GM18517 (cell line): ENCODE measurements at regions not wholly inside any gene's neighbourhood (a gene's known extent, or its start where the extent isn't known, plus 50 kb on each side); places are given as distances from the start of the nearest gene placed in this dataset.
"Not testable (repeated sequence)": the region's sequence is repeated elsewhere in the genome, so short reads cannot be mapped to it uniquely, and the experiment has no call there.

ENCODE experiments used
- ATAC-seq: cut with Tn5 transposase; IDR thresholded peaks from one replicate; pipeline ENCODE4 v1.9.1; 2021; ENCODE audit warnings: mild to moderate bottlenecking, moderate library complexity; ENCODE audit not compliant: unreplicated experiment

DNA sequence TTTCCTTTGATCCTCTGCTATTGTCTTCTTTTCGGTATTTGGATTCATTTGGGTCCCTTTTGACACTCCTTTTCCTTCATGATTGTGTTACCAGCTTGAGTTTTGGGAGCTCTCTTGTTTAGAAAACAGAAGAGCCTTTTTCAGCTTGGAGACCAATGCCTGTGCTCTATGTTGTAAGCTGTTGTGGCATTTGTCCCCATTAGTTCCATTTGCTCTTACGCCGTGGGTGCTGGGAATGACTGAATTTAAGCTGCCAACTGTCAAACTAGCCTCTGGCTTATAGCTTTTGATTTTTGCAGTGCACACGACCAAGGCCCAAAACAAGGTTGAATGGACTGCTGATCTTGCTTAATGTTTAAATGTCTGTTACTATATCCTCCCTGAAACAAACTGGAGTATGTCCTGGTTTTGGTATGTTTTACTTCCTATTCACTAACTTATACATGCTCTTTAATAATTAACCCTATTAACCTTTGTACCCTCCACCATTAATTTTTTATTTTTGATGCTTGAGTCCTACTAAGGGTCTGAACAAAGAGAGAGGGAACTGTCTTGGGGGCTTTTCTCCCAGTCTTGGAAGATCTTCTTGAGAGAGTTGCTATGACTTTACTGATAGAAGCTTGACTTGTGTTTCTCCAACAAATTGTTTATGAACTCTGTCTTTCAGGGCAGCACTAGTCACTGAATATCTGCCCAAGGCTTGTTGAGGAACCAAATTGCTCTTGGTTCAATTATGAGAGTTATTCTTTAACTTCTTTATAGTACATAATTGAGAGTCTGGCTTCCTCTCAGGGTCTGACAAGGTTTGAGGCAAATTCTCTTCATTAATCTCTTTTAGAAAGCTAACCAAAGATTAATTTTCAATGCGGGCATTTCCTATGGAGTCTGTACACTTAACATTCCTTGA lies 100.3 kb upstream of the SIRPG start:
- no peak for ATAC-seq

DNA sequence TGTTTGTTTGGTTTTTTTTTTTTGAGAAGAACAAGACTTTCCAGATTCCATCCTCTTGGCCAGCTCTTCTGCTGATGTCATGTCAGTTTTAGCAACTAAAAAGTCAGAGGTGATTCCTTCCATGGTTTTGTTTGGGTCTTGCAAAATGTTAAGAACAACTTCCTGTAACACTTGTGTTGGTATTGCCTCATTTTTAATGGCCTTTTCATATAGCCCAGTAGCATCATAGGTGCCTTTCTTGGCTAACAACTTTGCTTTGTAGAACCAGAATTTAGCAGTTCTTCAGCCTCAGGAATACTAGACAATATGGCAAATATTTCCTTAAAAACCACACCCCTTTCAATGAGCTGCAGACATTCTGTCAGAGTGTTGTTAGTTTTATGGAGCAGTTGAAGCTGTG lies 99.5 kb upstream of the SIRPG start:
- no peak for ATAC-seq

DNA sequence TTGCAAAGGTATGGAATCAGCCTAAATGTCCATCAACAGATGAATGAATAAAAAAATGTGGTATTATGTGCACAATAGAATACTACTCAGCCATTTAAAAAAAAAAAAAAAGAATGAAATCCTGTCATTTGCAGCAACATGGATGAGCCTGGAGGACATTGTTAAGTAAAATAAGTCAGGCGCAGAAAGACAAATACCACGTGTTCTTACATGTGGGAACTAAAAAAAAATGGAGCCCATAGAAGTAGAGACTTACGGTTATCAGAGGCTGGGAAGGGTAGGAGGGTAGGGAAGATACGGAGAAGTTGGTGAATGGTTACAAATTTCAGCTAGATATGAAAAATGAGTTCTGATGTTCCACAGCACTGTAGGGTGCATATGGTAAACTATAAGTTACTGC lies 97.2 kb upstream of the SIRPG start:
- ATAC-seq: no peak

DNA sequence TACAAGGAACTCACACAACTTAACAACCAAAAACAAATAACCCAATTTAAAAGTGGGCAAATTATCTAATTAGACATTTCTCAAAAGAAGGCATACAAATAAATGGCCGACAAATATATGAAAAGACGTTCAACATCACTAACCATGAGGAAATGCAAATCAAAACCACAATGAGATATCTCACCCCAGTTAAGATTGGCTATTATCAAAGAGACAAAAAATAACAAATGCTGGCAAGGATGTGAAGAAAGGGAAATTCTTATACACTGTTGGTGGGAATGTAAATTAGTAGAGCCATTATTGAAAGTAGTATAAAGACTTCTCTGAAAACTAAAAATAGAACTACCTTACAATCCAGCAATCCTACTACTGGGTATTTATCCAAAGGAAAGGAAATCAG lies 96.7 kb upstream of the SIRPG start:
- no peak for ATAC-seq

DNA sequence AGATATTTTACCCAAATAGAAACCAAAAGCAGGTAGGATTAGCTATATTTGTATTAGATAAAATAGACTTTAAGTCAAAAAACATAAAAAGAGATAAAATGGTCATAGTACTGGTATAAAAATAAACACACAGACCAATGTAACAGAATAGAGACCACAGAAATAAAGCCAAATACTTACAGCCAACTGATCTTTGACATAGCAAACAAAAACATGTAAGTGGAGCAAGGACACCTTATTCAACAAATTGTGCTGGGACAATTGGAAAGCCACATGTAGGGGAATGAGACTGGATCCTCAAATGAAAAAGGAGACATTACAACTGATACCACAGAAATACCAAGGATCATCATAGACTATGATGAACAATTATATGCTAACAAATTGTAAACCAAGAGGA lies 94.5 kb upstream of the SIRPG start:
- no peak for ATAC-seq

DNA sequence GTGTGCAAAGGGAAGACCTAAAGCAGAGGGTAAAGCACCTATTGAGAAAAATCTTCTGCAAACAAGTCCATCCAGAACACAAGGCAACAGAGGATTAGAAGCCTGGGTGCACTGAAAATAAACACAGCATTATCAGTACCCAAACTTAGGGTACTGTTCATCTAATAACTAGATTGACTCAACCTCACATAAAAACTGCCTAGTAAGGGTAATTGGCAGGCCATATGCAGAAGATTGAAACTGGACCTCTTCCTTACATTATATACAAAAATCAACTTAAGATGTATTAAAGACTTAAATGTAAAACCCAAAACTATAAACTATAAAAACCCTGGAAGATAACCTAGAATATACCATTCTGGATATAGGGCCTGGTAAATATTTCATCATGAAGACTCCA lies 91.2 kb upstream of the SIRPG start:
- no peak for ATAC-seq

DNA sequence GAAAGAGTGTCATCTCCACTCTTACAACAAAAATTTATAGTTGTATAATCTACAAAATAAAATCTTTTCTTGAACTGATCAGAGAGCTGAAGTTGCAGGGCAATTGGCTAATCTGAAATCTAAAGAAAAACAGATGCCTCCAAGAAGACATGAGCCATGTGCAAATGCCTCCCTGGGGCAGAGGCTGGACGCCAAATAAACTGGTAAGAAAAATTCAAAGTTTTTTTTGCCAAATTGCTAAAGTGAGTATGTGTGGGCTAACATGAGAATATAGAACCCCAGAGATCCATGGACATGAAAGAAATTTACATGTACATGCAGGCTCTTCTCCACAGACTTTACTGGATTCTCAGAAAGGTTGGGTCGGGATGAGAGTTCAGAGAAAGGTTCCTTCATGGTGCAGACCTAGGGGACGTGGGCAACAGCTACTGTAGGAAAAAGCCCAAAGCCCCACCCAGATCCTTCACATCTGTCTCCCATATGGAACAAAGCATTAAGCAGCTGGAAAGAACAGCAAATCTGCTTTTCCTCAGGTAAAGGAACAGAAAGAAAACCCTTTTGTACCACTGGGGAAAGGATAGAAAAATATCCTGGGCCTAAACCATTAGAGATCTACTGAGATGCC lies 90.5 kb upstream of the SIRPG start:
- no peak for ATAC-seq

DNA sequence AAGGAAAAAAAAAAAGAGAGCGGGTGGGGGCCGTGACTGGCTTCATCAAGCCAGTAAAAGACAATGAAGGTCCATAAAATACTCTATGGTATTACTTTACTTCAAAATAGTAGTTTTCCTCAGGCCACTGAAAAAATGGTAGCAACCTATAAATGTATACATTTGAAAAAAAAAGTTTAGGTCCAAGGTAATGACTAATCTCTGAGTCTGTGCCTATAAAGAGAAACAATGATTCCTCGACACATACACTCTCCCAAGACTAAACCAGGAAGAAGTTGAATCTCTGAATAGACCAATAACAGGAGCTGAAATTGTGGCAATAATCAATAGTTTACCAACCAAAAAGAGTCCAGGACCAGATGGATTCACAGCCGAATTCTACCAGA lies 84.5 kb upstream of the SIRPG start:
- not testable (repeated sequence) for ATAC-seq

DNA sequence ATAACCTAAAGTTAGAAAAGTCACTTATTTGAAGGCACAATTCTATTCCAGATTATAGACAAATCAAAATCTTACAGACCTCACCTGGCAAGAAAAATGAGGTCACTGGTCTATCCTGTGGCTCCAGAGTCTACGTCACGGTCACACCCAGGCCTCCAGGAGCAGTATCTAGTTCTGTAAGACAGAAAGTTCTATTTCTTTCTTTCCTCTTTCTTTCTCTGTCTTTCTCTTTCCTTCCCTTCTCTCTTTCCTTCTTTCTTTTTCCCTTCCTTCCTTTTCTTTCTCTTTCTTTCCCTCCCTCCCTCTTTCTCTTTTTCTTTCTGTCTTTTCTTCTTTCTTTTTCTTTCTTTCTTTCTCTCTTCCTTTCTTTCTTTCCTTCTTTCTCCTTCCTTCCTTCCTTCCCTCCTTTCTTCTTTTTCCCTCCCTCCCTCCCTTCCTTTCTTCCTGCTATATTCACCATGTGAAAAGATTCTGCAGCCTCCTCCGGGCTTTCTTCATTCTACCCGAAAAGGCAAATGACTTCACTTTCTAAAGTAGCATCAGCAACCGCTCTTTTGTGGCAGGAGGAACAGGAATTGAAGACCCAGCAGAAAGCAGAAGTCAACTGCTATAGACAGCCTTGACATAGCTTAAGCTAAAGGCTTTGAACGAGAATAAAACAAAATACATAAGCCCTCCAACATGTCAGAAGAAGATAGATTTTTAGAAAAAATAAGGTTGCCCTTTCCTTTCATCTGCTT lies 83.9 kb upstream of the SIRPG start:
- no peak for ATAC-seq

DNA sequence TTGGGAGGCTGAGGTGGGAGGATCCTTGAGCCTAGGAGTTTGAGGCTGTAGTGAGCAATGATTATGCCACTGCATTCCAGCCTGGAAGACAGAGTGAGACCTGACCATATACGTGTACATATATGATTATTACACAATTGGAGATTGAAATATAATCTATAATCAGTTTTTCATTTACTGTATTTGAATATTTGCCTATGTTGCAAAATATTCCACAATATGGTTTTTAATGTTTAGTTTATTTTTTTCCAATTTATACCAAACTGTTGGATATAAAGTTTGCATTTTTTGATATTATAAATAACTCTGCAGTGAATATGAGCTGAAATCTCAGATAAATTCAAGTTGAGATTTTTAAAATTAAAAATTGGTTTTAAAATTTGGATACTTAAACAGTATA lies 79.6 kb upstream of the SIRPG start:
- ATAC-seq: no peak

DNA sequence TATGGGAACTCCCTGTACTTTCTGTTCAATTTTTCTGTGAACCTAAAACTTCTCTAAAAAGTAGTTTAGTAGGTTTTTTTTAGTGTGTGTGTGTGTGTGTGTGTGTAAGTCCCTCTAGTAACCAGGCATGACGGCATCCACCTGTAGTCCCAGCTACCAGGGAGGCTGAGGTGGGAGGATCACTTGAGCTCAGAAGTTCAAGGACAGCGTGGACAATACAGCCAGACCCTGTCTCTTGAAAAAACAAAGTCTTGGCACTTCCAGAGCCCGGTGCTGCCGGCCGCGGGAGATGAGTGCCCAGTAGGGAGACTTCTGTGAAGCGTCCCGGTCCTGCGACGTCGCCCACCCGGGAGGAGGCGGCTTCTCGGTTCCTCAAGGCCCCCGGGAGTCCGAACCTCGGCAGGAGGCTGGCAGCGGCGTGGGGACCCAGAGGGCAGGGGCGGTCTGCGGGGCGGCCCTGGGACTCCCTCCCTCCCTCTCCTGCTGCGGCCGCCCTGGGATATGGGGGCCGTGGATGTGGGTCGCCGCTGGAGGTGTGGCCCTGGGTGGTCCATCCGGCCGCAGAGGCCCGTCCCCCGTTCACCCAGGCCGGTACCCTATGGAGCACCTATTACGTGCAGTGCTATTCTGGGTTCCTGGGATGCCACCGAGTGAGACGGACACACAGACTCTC lies 78.0 kb upstream of the SIRPG start:
- ATAC-seq: no peak

DNA sequence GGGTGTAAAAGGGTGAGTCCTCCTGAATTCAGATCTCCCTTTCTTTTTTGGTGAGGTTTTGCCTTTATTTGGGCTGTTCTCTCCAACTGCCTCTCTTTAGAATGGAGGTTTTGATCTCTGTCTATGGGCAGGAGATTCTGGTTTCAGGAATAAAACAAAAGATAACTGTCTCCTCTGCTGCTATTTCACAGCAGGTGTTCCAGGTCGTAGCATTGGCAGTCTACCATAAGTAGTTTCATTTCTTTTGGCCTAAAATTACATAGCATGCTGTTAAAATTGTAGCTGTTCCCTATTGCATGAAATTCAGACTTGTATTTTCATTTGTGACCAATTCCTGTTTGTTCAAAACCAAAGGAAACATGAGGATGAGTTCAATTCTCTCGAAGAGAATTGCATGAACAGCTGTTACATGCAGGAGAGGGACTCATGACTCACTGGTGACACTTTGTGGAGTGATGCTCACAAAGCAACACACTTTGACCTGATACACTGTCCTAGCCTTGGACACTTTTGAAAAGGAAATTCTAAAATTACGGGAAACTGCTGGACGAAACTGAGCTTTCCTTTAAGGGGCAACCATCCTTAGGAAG lies 76.8 kb upstream of the SIRPG start:
- ATAC-seq: no peak

DNA sequence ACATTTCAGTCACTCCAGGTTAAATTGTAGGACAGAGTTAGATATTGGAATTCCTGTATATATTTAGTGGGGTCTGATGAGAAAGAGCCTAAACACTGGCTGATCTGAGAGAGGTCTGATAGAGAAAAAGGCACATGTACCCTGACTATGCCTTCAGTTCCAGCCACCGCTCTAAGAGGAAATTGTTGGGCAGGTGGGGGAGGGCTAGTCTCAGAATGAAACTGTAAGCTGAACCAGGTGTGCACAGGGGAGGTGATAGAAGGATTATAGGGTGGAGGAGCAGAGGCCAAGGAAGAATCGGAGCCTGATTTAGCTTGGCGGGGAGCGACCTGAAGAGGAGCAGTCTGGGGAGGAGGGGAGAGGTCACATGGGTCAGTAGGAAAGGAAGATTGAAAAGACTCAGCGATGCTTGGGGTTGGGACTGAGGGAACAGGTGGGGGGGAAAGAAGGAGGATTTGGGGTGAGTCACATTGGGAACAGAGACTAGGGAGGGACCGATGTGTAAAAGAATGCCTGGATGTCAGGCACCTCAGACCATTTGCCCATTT lies 74.3 kb upstream of the SIRPG start:
- ATAC-seq: not testable (repeated sequence)

DNA sequence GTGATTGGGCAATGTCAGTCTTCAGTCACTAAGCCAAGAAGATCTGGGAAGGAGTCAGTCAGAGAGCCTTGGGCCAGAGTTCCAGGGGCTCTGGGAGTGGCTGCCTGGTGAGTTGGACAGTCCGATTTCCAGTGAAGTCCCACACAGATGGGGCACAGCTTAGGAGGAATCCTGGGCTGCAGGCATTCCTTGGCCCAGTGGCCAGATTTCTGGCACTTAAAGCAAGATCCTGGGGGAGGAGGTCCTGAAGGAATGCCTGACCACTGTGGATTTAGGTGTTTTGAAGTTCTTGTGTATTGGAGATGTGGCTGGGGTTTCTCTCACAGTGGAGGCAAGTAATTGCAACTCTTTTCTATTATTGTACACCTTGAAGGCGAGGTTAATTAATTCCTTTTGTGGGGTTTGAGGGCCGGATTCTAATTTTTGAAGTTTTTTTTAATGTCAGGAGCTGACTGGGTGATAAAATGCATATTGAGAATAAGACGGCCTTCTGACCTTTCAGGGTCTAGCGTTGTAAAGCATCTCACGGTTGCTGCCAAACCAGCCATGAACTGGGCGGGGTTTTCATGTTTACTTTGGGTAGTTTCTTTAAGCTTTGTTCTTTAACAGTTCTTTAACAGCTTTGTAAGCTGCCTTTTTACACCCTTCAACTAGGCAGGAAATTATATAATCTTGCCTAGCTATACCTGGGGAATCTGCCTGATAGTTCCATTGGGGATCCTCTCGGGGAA lies 73.6 kb upstream of the SIRPG start:
- not testable (repeated sequence) for ATAC-seq

DNA sequence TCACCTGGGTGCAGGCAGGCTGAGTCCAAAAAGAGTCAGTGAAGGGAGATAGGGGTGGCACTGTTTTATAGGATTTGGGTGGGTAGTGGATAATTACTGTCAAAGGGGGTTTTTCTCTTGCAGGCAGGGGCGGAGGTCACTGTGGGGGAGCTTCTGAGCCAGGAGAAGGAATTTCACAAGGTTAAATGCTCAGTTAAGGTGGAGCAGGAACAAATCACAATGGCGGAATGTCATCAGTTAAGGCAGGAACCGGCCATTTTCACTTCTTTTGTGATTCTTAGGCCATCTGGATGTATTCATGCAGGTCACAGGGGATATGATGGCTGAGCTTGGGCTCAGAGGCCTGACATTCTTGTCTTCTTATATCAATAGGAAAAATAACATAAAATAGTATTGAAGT lies 69.7 kb upstream of the SIRPG start:
- not testable (repeated sequence) for ATAC-seq

DNA sequence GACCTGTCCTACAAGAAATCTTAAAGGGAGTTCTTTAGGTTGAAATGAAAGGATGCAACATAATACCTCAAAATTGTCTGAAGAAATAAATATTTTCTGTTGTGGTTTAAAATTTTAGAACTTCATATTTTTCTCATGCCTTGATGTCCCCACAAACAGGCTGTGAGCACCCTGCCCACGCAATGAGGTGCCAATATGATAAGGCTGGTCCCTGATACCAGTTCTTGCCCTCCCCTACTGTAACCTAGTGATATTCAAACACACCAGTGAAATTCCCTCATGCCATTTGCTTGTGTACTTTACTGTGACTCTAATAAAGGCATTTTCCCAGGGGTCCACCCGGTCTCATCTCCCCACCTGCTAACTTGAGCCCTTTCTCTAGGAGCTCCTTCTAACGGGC lies 67.3 kb upstream of the SIRPG start:
- ATAC-seq: no peak

DNA sequence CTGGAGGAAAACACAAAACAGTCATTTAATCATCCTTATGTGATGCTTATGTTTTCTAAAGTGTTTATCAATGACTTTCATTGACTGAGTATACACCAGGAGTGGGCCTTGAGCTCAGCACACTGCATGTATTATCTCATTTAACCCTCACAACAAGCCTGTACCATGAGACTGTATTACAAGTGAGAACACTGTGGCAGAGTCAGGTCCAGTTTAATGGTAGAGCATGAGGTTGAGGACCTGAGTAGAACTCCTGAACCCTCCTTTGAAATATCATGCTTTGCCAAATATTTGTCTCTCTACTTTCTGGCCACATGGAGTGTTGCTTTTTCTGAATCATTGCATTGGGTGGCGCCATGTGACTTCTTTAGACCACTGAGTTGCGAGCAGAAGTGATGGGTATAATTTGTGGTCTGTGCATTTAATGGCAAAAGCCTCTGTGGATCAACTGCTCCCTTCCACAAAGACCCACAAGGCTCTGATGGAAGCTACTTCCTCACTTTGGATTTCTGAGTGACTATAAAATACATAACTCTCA lies 65.0 kb upstream of the SIRPG start:
- no peak for ATAC-seq

DNA sequence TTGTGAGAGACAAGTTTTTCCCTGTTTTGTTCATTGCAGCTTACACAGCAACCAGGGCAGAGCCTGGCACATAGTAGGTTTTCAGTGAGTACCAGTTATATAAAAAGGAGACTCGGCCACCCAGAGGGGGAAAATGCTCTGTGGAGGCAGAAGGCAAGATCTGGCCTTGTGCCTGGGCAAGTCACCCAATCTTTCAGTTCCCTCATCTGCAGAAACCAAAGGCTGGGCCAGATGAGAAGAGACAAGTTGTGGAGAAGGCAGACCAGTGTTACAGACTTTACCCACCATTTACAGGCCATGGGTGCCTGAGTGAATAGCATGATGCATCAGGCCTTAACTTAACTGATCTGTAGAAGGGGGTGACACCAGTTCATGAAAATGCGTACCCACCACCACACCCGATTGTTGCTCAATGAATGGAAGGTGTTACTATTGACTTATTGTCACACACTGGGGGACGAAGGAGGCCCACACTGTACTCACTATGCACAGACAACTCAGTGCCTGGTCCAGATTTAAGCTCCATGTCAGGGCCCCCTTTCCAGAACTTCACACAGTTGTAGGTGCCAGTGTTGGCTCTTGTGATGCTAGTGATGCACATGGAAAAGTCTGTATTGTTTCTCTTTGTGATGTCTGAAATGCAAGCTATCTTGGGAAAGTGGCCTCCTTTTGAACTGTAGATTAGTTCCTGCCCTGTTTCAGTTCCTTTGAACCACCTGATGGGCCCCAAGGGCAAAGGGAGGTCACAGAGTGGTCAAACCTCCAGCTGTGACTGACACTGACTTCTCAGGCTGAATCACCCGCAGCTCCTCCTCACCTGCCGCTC lies 64.3 kb upstream of the SIRPG start:
- no peak for ATAC-seq
